ENCODE measurements at regions not wholly inside any gene's neighbourhood (a gene's known extent, or its start where the extent isn't known, plus 50 kb on each side); places are given as distances from the start of the nearest gene placed in this dataset.

DNA sequence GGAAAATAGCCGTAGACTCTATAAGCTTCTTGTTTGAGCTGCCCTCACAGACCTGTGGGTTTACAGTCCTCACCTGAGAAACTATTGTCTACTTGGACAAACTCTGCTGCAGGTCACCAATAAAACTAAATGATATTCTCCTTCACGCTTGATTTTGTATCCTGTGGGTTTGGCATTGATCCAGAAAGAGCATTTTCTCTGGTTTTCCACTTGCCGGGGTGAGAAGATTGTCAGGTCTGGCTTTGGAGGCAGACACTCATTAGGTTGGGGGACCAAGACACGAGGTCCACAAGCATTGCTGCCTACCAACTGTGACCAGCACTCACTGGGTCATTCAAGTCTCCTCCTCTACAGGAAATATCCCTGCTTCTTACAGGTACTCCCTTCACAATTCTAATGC lies 68.5 kb downstream of the CDC14C start:
- DNase-seq (ENCODE audit: low read depth) = no peak
- H3K4me3 ChIP-seq (ENCODE audit: control insufficient read depth, low read depth, low read length) = no peak overlapping the region
- TF ChIP-seq, protein P1, sequence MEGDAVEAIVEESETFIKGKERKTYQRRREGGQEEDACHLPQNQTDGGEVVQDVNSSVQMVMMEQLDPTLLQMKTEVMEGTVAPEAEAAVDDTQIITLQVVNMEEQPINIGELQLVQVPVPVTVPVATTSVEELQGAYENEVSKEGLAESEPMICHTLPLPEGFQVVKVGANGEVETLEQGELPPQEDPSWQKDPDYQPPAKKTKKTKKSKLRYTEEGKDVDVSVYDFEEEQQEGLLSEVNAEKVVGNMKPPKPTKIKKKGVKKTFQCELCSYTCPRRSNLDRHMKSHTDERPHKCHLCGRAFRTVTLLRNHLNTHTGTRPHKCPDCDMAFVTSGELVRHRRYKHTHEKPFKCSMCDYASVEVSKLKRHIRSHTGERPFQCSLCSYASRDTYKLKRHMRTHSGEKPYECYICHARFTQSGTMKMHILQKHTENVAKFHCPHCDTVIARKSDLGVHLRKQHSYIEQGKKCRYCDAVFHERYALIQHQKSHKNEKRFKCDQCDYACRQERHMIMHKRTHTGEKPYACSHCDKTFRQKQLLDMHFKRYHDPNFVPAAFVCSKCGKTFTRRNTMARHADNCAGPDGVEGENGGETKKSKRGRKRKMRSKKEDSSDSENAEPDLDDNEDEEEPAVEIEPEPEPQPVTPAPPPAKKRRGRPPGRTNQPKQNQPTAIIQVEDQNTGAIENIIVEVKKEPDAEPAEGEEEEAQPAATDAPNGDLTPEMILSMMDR (conservative IDR thresholded peaks at IDR 0.05; ENCODE audit: control insufficient read depth, insufficient read depth, low read depth, low read length) = no peak

DNA sequence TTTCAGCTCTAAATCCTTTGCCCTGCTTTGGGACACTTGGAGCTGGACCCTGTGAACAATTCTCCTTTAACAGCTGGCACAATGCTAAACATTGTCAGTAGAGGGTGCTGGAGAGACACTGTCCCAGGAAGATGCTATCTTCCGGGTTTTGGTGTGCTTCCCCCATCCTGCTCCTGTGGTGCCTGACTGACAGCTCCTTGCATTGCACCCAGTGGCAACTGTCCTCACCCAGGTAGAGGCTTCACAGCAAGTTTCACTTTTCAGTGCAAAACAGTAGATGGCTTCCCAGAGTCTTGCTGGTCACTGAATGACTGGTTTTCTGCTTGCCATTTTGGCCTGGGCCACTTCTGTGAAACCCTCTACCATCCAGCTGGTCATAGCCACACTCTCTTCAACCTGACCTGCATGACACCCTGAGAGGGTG lies 77.3 kb downstream of the CDC14C start:
- no peak overlapping the region for H3K4me3 ChIP-seq (ENCODE audit: control insufficient read depth, low read depth, low read length)
- peak; percentile 9 for DNase-seq (ENCODE audit: low read depth)
- TF ChIP-seq, protein P1 (conservative IDR thresholded peaks at IDR 0.05; ENCODE audit: control insufficient read depth, insufficient read depth, low read depth, low read length) = peak; percentile 49

DNA sequence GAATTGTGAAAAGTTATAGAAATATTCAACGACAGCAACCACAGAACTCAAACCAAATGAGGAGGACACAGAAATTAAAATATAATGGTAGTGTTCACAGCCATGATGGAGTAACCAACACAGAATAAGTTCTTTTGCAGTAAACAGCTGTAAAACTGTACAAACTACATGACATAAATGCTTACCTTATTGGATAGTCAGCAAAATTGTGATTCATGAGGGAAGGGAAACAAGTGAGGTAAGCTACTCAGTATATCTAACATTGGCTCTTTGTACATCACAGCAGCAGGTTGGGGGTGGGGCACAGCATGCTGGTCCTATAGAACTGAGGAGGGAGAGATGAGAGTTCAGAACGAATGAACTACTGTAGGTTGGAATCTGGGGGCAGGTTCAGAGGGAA lies 86.4 kb downstream of the CDC14C start:
- H3K4me3 ChIP-seq (ENCODE audit: control insufficient read depth, low read depth, low read length) = no peak overlapping the region
- TF ChIP-seq, protein P1 (conservative IDR thresholded peaks at IDR 0.05; ENCODE audit: control insufficient read depth, insufficient read depth, low read depth, low read length) = no peak
- no peak for DNase-seq (ENCODE audit: low read depth)

DNA sequence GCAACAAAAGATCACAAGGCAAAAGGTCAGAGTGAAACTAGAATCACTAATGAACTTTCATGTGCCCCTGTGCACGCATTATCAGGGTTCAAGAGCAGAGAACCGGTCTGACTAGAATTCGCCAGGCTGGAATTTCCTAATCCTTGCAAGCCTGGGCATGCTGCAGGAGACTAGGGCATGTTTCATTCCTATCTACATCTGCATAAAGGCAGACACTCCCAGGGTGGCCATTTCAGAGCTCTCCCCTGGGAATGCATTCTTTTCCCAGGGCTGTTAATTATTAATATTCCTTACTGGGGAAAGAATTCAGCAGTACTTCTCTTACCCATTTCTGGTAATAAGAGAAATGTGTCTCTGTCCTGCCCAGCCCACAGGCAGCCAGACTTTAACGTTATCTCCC lies 90.5 kb downstream of the CDC14C start:
- TF ChIP-seq, protein P1 (conservative IDR thresholded peaks at IDR 0.05; ENCODE audit: control insufficient read depth, insufficient read depth, low read depth, low read length) = no peak
- H3K4me3 ChIP-seq (ENCODE audit: control insufficient read depth, low read depth, low read length) = no peak overlapping the region
- DNase-seq (ENCODE audit: low read depth) = no peak

DNA sequence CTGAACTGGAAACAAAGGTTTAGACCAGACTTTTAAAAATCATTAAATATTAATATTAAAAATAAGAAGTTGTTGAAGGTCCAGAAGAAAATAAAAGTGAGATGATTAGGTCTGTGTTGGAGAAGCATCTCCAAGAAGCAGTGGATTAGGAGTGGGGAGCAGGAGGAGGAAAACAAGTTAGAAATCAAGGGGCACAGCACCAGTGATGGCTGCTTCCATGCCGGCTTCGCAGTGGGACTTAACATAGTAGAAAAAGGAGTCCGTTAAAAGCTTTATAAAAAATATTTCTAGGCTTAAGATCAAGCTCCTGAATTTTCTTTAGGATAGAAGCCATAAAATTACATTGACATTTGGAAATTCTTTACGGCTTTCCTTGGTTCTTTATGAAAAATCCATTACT lies 95.8 kb downstream of the CDC14C start:
- H3K4me3 ChIP-seq (ENCODE audit: control insufficient read depth, low read depth, low read length) = no peak overlapping the region
- DNase-seq (ENCODE audit: low read depth) = no peak
- TF ChIP-seq, protein P1 (conservative IDR thresholded peaks at IDR 0.05; ENCODE audit: control insufficient read depth, insufficient read depth, low read depth, low read length) = no peak

DNA sequence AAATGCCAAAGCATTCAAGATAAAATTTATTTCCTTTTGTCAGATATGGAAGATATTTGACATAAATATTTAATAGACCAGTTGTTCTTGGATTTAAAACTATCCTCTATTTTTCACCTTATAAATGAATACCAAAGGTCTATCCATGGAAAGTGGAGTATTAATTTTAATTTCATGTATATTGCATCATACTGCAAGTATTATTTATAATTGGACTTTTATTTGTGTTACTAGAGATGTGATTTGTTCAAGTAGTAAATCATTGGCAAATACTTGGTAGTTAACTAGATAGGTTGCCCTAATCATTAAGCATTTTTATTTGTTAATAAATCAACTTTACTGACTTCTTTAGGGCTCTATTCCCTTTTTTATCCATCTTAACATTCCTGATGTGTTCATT lies 98.1 kb downstream of the CDC14C start:
- DNase-seq (ENCODE audit: low read depth) = no peak
- TF ChIP-seq, protein P1 (conservative IDR thresholded peaks at IDR 0.05; ENCODE audit: control insufficient read depth, insufficient read depth, low read depth, low read length) = no peak
- H3K4me3 ChIP-seq (ENCODE audit: control insufficient read depth, low read depth, low read length) = no peak overlapping the region

Measured in fibroblast of mammary gland (primary cell).